Caco-2 (cell line): ENCODE measurements at regions not wholly inside any gene's neighbourhood (a gene's known extent, or its start where the extent isn't known, plus 50 kb on each side); places are given as distances from the start of the nearest gene placed in this dataset.

Experiments used
- BruUV-seq: library from RNA; stranded (reverse); fragments of 400-500 nt; replicated peaks from 2 replicates; lab custom pipeline; 2021; lab: Mats Ljungman, UMichigan
- CTCF ChIA-PET: fragments of 300-600 bp; sonication (Branson Sonifier 250); formaldehyde crosslinking; loops from one replicate; lab custom pipeline; 2022; ENCODE audit warnings: antibody characterized with exemption; lab: Charles Lee
- POLR2A ChIA-PET: fragments of 300-600 bp; sonication (Branson Sonifier 250); formaldehyde crosslinking; loops from one replicate; lab custom pipeline; 2022; ENCODE audit warnings: antibody characterized with exemption; lab: Charles Lee
- DNase-seq, 2 experiments: peaks; one replicate each; pipeline versions ENCODE4 v3.0.0 to v3.0.0-alpha.2; 2020 to 2022
- H3K27me3 ChIP-seq: replicated peaks from 2 replicates; pipeline ENCODE4 v1.6.0; 2011; ENCODE audit warnings: low read length; ENCODE audit not compliant: control insufficient read depth, insufficient read depth
- H3K36me3 ChIP-seq: 2 replicates; pipeline ENCODE4 v1.5.1; 2011; ENCODE audit warnings: low read length; ENCODE audit not compliant: control insufficient read depth, insufficient read depth
- H3K4me1 ChIP-seq: fragments of 250-450 bp; sonication (Bioruptor Pico); 2 replicates; pipeline ENCODE4 v1.5.1; 2020; ENCODE audit warnings: mild to moderate bottlenecking
- H3K4me3 ChIP-seq: 2 replicates; pipeline ENCODE4 v1.5.1; 2011; ENCODE audit warnings: low read depth, mild to moderate bottlenecking, control low read depth, low read length
- H3K9me3 ChIP-seq: fragments of 250-450 bp; sonication (Bioruptor Pico); 2 replicates; pipeline ENCODE4 v1.5.1; 2020; ENCODE audit warnings: mild to moderate bottlenecking, moderate library complexity
- H3K27ac Mint-ChIP-seq: one replicate; pipeline ENCODE4 v1.8.0; 2022; ENCODE audit warnings: mixed read lengths; ENCODE audit not compliant: unreplicated experiment
- H3K27me3 Mint-ChIP-seq: one replicate; pipeline ENCODE4 v1.8.0; 2022; ENCODE audit warnings: mixed read lengths; ENCODE audit not compliant: insufficient read depth, unreplicated experiment
- H3K36me3 Mint-ChIP-seq: one replicate; pipeline ENCODE4 v1.8.0; 2022; ENCODE audit warnings: mild to moderate bottlenecking, mixed read lengths; ENCODE audit not compliant: insufficient read depth, unreplicated experiment
- H3K4me1 Mint-ChIP-seq: one replicate; pipeline ENCODE4 v1.8.0; 2022; ENCODE audit warnings: low read depth, mixed read lengths; ENCODE audit not compliant: unreplicated experiment
- H3K4me3 Mint-ChIP-seq: one replicate; pipeline ENCODE4 v1.8.0; 2022; ENCODE audit warnings: mild to moderate bottlenecking, moderate library complexity, mixed read lengths; ENCODE audit not compliant: unreplicated experiment
- H3K9me3 Mint-ChIP-seq: one replicate; pipeline ENCODE4 v1.8.0; 2022; ENCODE audit warnings: mixed read lengths; ENCODE audit not compliant: unreplicated experiment
- intact Hi-C: fragments of 100-400 bp; cut with micrococcal nuclease; formaldehyde crosslinking; loops from one replicate; pipeline ENCODE4 v1.10.0; 2022; ENCODE audit not compliant: unreplicated experiment
- TF ChIP-seq, protein P1 (sequence below), 2 experiments: fragments of 200-600 bp in 1 of 2; IDR thresholded peaks; 1 replicate in 1 of 2; 2 replicates in 1 of 2; pipeline versions ENCODE4 v1.5.1 to v1.8.0; 2011 to 2022; ENCODE audit warnings: antibody characterized with exemption in 1 of 2, control low read depth in 1 of 2, inconsistent platforms in 1 of 2, low read depth in 1 of 2, low read length in 1 of 2, mild to moderate bottlenecking in 1 of 2, moderate library complexity in 1 of 2; ENCODE audit not compliant: insufficient read depth in 1 of 2, severe bottlenecking in 1 of 2, unreplicated experiment in 1 of 2

- Mint-ChIP-seq H3K27me3 (no peaks in the 10 kb centered on the region), H3K4me1 (no peaks in the 10 kb centered on the region), H3K27ac (no peak overlapping the region), H3K36me3 (no peaks in the 10 kb centered on the region), H3K9me3 (peaks cover 19% of the 10 kb centered on the region), H3K4me3 (no peak overlapping the region)
- Histone ChIP-seq H3K27me3 (no peaks in the 10 kb centered on the region), H3K9me3 (no peaks in the 10 kb centered on the region), H3K4me3 (no peak overlapping the region), H3K4me1 (no peaks in the 10 kb centered on the region), H3K36me3 (no peaks in the 10 kb centered on the region)
- CTCF ChIA-PET, result no interaction called here
- TF ChIP-seq, protein P1, sequence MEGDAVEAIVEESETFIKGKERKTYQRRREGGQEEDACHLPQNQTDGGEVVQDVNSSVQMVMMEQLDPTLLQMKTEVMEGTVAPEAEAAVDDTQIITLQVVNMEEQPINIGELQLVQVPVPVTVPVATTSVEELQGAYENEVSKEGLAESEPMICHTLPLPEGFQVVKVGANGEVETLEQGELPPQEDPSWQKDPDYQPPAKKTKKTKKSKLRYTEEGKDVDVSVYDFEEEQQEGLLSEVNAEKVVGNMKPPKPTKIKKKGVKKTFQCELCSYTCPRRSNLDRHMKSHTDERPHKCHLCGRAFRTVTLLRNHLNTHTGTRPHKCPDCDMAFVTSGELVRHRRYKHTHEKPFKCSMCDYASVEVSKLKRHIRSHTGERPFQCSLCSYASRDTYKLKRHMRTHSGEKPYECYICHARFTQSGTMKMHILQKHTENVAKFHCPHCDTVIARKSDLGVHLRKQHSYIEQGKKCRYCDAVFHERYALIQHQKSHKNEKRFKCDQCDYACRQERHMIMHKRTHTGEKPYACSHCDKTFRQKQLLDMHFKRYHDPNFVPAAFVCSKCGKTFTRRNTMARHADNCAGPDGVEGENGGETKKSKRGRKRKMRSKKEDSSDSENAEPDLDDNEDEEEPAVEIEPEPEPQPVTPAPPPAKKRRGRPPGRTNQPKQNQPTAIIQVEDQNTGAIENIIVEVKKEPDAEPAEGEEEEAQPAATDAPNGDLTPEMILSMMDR (IDR thresholded peaks at IDR 0.05; ENCODE audit: insufficient read depth in 1 of 2, low read depth in 1 of 2, low read length in 1 of 2, severe bottlenecking in 1 of 2, unreplicated experiment in 1 of 2), result no peak
- no TSS peak for BruUV-seq
- intact Hi-C loops, result no loop called here
- DNase-seq, result no peak
- POLR2A ChIA-PET, result no interaction called here
Measured at GRCh38 chr22:49473286-49473685, 354.4 kb downstream of the BRD1 start.

DNA sequence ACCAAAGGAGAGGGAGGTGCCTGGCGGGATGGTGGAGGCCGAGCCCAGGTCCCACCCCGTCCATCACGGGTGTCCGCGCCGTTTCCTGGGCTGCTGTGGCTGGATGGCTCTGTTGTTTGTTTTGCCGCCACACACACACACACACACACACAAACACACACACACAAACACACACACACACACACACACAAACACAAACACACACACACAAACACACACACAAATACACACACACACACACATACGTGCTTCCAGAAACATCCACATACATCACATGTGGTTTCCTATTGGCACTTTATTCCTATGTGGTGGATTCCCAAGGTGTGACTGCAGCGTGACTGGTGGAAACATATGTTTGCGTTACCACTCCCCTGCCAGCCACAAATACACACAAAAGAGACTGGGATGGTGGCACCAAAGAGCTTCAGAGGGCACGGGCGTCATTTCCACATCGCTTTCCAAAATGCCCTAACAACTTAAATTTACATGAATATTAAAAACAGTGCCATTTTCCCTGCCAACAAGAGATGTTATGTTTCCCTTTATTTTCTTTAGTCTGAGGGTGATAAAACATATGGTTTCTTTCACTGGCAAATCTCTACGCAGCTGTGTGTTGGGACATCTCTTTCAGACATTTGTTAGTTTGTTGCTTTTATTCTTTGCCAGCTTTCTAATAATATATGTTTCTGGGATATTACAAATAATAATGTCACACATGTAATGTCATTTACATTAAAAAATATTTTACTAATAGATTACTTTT lies 356.8 kb downstream of the BRD1 start:
- Histone ChIP-seq H3K4me3 (no peak overlapping the region), H3K27me3 (no peaks in the 10 kb centered on the region), H3K9me3 (no peaks in the 10 kb centered on the region), H3K4me1 (no peaks in the 10 kb centered on the region), H3K36me3 (no peaks in the 10 kb centered on the region)
- Mint-ChIP-seq H3K4me3 (no peak overlapping the region), H3K4me1 (no peaks in the 10 kb centered on the region), H3K36me3 (no peaks in the 10 kb centered on the region), H3K27me3 (no peaks in the 10 kb centered on the region), H3K27ac (no peak overlapping the region), H3K9me3 (peaks cover 2% of the 10 kb centered on the region)
- intact Hi-C loops, result no loop called here
- DNase-seq, result no peak
- BruUV-seq, result no TSS peak
- TF ChIP-seq, protein P1 (IDR thresholded peaks at IDR 0.05; ENCODE audit: insufficient read depth in 1 of 2, low read depth in 1 of 2, low read length in 1 of 2, severe bottlenecking in 1 of 2, unreplicated experiment in 1 of 2), result no peak
- CTCF ChIA-PET, result no interaction called here
- POLR2A ChIA-PET, result no interaction called here

- no peaks in the 10 kb centered on the region for H3K27me3 Mint-ChIP-seq
- no peaks in the 10 kb centered on the region for H3K36me3 ChIP-seq
- ChIA-PET CTCF (no interaction called here), POLR2A (no interaction called here)
- H3K36me3 Mint-ChIP-seq, result no peaks in the 10 kb centered on the region
- H3K4me3 Mint-ChIP-seq, result no peak overlapping the region
- no peaks in the 10 kb centered on the region for H3K9me3 Mint-ChIP-seq
- no TSS peak for BruUV-seq
- H3K4me3 ChIP-seq, result no peak overlapping the region
- no peak for DNase-seq
- intact Hi-C loops, result no loop called here
- no peaks in the 10 kb centered on the region for H3K4me1 ChIP-seq
- no peak overlapping the region for H3K27ac Mint-ChIP-seq
- no peaks in the 10 kb centered on the region for H3K27me3 ChIP-seq
- H3K9me3 ChIP-seq, result no peaks in the 10 kb centered on the region
- no peaks in the 10 kb centered on the region for H3K4me1 Mint-ChIP-seq
- TF ChIP-seq, protein P1 (IDR thresholded peaks at IDR 0.05; ENCODE audit: insufficient read depth in 1 of 2, low read depth in 1 of 2, low read length in 1 of 2, severe bottlenecking in 1 of 2, unreplicated experiment in 1 of 2), result no peak
Measured at GRCh38 chr22:49469896-49470740, 357.6 kb downstream of the BRD1 start.
